Thymus (tissue), 11 donors: ENCODE measurements at regions not wholly inside any gene's neighbourhood (a gene's known extent, or its start where the extent isn't known, plus 50 kb on each side); places are given as distances from the start of the nearest gene placed in this dataset.

ENCODE experiments used
- DNase-seq, 9 donors: peaks; one replicate each; pipeline ENCODE4 v3.0.0-alpha.2; 2013; ENCODE audit warnings: low spot score in 9 of 9, low read depth in 6 of 9, missing footprints in 1 of 9
- H3K27ac ChIP-seq, 2 donors: one replicate each; pipeline ENCODE4 v1.5.1; 2013; ENCODE audit warnings: control low read depth in 1 of 2, low read depth in 1 of 2, low read length in 1 of 2, mild to moderate bottlenecking in 1 of 2, moderate library complexity in 1 of 2
- H3K27me3 ChIP-seq, 2 donors: one replicate each; pipeline ENCODE4 v1.5.1; 2013; ENCODE audit warnings: low read length in 1 of 2; ENCODE audit not compliant: control insufficient read depth in 2 of 2, insufficient read depth in 1 of 2
- H3K36me3 ChIP-seq, 2 donors: one replicate each; pipeline ENCODE4 v1.5.1; 2013; ENCODE audit warnings: low read length in 1 of 2, mild to moderate bottlenecking in 1 of 2, moderate library complexity in 1 of 2; ENCODE audit not compliant: control insufficient read depth in 2 of 2, insufficient read depth in 2 of 2
- H3K4me1 ChIP-seq, 2 donors: one replicate each; pipeline ENCODE4 v1.5.1; 2013; ENCODE audit warnings: low read length in 2 of 2; ENCODE audit not compliant: control insufficient read depth in 2 of 2, insufficient read depth in 2 of 2
- H3K4me3 ChIP-seq, 2 donors: one replicate each; pipeline ENCODE4 v1.5.1; 2013; ENCODE audit warnings: low read length in 2 of 2, control low read depth in 1 of 2, mild to moderate bottlenecking in 1 of 2
- H3K9me3 ChIP-seq, 2 donors: one replicate each; pipeline ENCODE4 v1.5.1; 2013; ENCODE audit warnings: low read length in 1 of 2, mild to moderate bottlenecking in 1 of 2; ENCODE audit not compliant: control insufficient read depth in 2 of 2, insufficient read depth in 1 of 2
- WGBS: extraction: QIAGEN DNeasy Blood & Tissue Kit; methylation state at CpG from one replicate; pipeline ENCODE4 v1.1.7; 2013; 5-methylcytosine and 5-hydroxymethylcytosine counted together
- donor health status: healthy.

DNA sequence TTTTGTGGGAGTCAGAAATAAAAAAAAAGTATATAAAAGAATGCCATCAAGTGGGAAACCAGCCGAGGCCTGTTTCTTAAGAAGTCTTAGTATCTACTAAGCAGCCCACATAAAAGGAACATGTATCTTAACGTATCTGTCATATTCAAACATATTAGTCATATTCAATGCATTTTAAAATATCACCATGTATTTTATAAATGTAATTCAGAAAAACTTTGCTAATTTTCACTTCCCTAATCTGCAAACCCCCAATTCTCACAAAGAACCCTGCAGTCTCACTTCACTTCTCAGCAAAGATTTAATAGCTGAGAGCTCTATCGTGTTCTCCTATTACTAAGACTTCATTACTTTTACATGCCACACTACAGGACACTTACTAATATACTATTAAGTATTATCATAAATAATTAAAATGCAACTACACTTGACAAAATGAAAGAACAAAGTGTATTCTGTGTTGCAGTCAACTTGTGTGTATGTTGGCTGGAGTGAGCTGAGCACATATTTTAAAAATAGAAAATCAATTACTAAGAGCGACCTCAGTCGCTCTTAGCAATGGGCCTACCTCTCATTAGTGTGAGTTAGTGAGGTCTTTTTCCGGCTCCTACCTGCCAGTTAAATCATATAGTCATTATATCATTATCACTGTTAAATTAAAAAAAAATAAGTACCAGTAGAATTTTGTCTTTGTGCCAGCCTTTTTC, 484.3 kb downstream of the LMO4 start:
- DNase-seq, result no peak
- whole genome bisulfite sequencing, result 82% methylated on average over 6 of the region's 6 CpGs
- H3K9me3 ChIP-seq, result no peaks in the 10 kb centered on the region
- H3K4me1 ChIP-seq, result no peaks in the 10 kb centered on the region
- no peaks in the 10 kb centered on the region for H3K27me3 ChIP-seq
- H3K27ac ChIP-seq, result no peak overlapping the region
- H3K36me3 ChIP-seq, result no peaks in the 10 kb centered on the region
- H3K4me3 ChIP-seq, result no peak overlapping the region

GRCh38 chr1:87814573-87814972, 485.9 kb downstream of the LMO4 start:
- H3K4me3 ChIP-seq, result no peak overlapping the region
- WGBS, result 96% methylated on average over 1 of the region's 1 CpG

GRCh38 chr1:87816646-87817045, 488.0 kb downstream of the LMO4 start:
- H3K4me3 ChIP-seq, result no peak overlapping the region
- no peaks in the 10 kb centered on the region for H3K9me3 ChIP-seq
- WGBS, result 95% methylated on average over 3 of the region's 3 CpGs
- no peaks in the 10 kb centered on the region for H3K4me1 ChIP-seq
- no peaks in the 10 kb centered on the region for H3K27me3 ChIP-seq
- H3K36me3 ChIP-seq, result no peaks in the 10 kb centered on the region
- no peak overlapping the region for H3K27ac ChIP-seq
- no peak for DNase-seq

More at GRCh38 chr1:87814573-87814972, 485.9 kb downstream of the LMO4 start:
- Histone ChIP-seq H3K4me1 (no peaks in the 10 kb centered on the region), H3K27me3 (no peaks in the 10 kb centered on the region), H3K27ac (no peak overlapping the region), H3K9me3 (no peaks in the 10 kb centered on the region), H3K36me3 (no peaks in the 10 kb centered on the region)
- DNase-seq, result no peak

- no peaks in the 10 kb centered on the region for H3K36me3 ChIP-seq
- no peak for DNase-seq
- no peaks in the 10 kb centered on the region for H3K9me3 ChIP-seq
- H3K27me3 ChIP-seq, result no peaks in the 10 kb centered on the region
- WGBS, result 58% methylated on average over 8 of the region's 8 CpGs
- H3K27ac ChIP-seq, result no peak overlapping the region
- no peaks in the 10 kb centered on the region for H3K4me1 ChIP-seq
- H3K4me3 ChIP-seq, result no peak overlapping the region
Observed at GRCh38 chr1:87820668-87821334, 492.1 kb downstream of the LMO4 start.

DNA sequence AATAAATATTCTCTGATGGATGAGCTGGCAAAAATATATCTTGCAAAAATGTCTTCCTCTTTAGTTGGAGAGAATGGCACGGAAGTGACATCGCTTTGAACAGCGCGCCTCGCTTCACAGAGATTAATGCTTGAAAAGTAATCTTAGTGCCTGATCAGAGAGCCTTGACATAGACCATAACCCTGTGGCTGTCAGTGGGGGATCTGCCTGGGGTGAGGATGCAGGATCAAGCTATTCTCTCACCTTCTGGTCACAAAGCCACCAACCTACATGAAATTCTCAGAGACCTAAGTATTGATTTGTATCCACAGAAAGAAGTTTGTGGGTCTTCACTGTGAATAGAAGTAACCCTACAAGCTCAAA, 492.6 kb downstream of the LMO4 start:
- H3K4me3 ChIP-seq, result no peak overlapping the region
- H3K9me3 ChIP-seq, result no peaks in the 10 kb centered on the region
- no peak for DNase-seq
- no peaks in the 10 kb centered on the region for H3K27me3 ChIP-seq
- 97% methylated on average over 5 of the region's 5 CpGs for WGBS
- no peaks in the 10 kb centered on the region for H3K36me3 ChIP-seq
- H3K4me1 ChIP-seq, result no peaks in the 10 kb centered on the region
- H3K27ac ChIP-seq, result no peak overlapping the region

GRCh38 chr1:87826681-87827251, 498.1 kb downstream of the LMO4 start:
- Histone ChIP-seq H3K9me3 (no peaks in the 10 kb centered on the region), H3K36me3 (no peaks in the 10 kb centered on the region), H3K4me1 (no peaks in the 10 kb centered on the region), H3K27ac (no peak overlapping the region), H3K4me3 (no peak overlapping the region), H3K27me3 (no peaks in the 10 kb centered on the region)
- DNase-seq, result peak in 3 of 9 donors; percentile 8 to 41 (median 8)
- 63% methylated on average over 7 of the region's 7 CpGs for WGBS

DNA sequence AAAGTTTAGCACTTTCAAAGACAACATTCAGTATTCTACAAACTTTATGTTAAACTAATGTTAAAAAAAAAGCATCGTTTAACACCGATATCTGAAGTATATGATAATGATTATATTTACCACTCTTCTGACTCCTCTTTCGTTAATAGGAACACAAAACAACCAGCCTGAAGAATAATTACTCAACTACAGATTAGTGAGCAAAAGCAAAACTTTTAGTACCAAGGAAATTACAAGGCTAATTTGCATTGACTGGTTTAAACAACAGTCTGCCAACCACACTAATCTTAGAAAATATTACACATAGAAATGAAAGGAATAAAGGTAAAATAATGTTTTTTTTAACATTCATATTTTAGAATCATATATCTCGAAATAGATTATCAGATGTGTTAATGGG, 500.7 kb downstream of the LMO4 start:
- no peaks in the 10 kb centered on the region for H3K27me3 ChIP-seq
- H3K36me3 ChIP-seq, result no peaks in the 10 kb centered on the region
- WGBS, result 97% methylated on average over 4 of the region's 4 CpGs
- no peak overlapping the region for H3K27ac ChIP-seq
- no peaks in the 10 kb centered on the region for H3K9me3 ChIP-seq
- no peaks in the 10 kb centered on the region for H3K4me1 ChIP-seq
- DNase-seq, result no peak
- no peak overlapping the region for H3K4me3 ChIP-seq

DNA sequence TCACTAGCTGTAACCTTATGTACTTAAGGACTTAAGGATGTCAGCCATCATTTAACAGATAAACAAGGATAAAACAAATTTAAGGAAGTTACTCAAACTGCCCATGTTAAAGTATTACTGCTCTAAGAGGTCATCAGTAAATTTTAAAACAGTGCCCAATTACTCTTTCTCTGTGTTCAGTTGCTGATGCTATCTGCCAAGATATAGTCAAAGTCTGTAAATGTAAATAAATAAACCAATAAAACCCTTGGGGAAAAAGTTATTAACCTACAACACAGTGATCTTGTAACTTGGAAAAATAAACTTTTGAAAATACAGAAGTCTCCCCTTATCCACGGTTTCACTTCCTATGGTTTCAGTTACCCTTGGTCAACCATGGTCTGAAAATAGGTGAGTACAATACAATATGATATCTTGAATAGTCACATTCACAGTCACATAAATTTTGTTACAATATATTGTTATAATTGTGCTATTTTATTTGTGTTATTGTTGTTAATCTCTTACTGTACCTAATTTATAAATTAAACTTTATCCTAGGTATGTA, 501.8 kb downstream of the LMO4 start:
- 31% methylated on average over 1 of the region's 1 CpG for WGBS

DNA sequence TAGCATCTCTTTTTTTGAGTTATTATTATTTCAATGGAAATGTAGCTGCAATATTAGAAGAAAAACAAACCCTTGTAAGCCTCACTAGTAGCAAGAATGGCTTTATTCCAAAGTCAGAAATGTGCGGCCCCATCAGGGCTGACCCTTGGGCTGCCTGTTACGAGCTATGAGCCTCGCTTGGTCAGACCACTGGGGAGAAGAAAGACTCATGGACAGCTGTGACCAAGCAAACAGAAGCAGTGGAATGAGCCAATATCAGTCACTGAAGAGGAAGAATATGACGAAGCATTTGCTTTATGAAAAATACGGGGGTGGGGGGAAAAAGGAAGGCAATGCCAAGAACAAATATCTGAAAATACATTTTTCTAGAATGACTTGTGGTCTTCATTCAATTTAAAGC, 504.5 kb downstream of the LMO4 start:
- Histone ChIP-seq H3K9me3 (no peaks in the 10 kb centered on the region), H3K27ac (no peak overlapping the region), H3K27me3 (no peaks in the 10 kb centered on the region), H3K4me3 (no peak overlapping the region), H3K4me1 (no peaks in the 10 kb centered on the region), H3K36me3 (no peaks in the 10 kb centered on the region)
- WGBS, result 95% methylated on average over 5 of the region's 5 CpGs
- DNase-seq, result no peak

More for the DNA sequence above, 501.8 kb downstream of the LMO4 start:
- no peaks in the 10 kb centered on the region for H3K36me3 ChIP-seq
- H3K27me3 ChIP-seq, result no peaks in the 10 kb centered on the region
- no peaks in the 10 kb centered on the region for H3K9me3 ChIP-seq
- DNase-seq, result no peak
- H3K27ac ChIP-seq, result no peak overlapping the region
- no peak overlapping the region for H3K4me3 ChIP-seq
- H3K4me1 ChIP-seq, result no peaks in the 10 kb centered on the region
